HCT116 (cell line): ENCODE measurements at regions not wholly inside any gene's neighbourhood (a gene's known extent, or its start where the extent isn't known, plus 50 kb on each side); places are given as distances from the start of the nearest gene placed in this dataset.

Experiments
- POLR2A ChIP-seq: IDR thresholded peaks from 2 replicates; pipeline ENCODE4 v1.7.0; 2011; ENCODE audit warnings: borderline replicate concordance; ENCODE audit not compliant: insufficient read depth, insufficient read length; ENCODE audit errors: extremely low read depth
- ZNF274 ChIP-seq: fragments of 200-500 bp; sonication (Bioruptor generic); IDR thresholded peaks from 2 replicates; pipeline ENCODE4 v1.6.1; 2014; ENCODE audit warnings: mild to moderate bottlenecking, low read depth, low read length, inconsistent platforms

DNA sequence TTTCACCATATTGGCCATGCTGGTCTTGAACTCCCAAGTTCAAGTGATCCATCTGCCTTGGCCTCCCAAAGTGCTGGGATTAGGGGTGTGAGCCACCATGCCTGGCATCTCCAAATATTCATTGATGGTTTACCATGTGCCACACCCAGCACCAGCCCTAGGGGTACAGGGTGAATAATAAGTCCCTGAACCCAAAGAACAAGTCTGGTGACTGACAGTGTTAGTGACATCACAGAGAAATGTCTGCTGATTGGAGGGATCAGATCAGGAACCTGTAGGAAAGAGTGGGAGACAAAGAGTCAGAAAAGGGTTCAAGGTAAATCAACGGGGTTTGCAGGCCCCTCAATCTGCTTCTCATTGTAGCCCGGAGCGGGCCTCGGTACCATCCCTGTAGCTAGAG is 118.4 kb upstream of the NABP1 start:
- TF ChIP-seq ZNF274 (no peak), POLR2A (no peak)
